DND-41 (cell line): ENCODE measurements at regions not wholly inside any gene's neighbourhood (a gene's known extent, or its start where the extent isn't known, plus 50 kb on each side); places are given as distances from the start of the nearest gene placed in this dataset.

Experiments used
- EZH2 ChIP-seq: IDR thresholded peaks from 3 replicates; pipeline ENCODE4 v1.6.1; 2012; ENCODE audit warnings: borderline replicate concordance, low read depth, mild to moderate bottlenecking, moderate library complexity, low read length, inconsistent platforms; ENCODE audit not compliant: severe bottlenecking
- TF ChIP-seq, protein P1 (sequence below): IDR thresholded peaks from 2 replicates; pipeline ENCODE4 v1.5.1; 2012; ENCODE audit warnings: borderline replicate concordance, low read length, moderate library complexity, mild to moderate bottlenecking; ENCODE audit not compliant: poor library complexity, severe bottlenecking; ENCODE audit errors: extremely low read depth

- TF ChIP-seq, protein P1, sequence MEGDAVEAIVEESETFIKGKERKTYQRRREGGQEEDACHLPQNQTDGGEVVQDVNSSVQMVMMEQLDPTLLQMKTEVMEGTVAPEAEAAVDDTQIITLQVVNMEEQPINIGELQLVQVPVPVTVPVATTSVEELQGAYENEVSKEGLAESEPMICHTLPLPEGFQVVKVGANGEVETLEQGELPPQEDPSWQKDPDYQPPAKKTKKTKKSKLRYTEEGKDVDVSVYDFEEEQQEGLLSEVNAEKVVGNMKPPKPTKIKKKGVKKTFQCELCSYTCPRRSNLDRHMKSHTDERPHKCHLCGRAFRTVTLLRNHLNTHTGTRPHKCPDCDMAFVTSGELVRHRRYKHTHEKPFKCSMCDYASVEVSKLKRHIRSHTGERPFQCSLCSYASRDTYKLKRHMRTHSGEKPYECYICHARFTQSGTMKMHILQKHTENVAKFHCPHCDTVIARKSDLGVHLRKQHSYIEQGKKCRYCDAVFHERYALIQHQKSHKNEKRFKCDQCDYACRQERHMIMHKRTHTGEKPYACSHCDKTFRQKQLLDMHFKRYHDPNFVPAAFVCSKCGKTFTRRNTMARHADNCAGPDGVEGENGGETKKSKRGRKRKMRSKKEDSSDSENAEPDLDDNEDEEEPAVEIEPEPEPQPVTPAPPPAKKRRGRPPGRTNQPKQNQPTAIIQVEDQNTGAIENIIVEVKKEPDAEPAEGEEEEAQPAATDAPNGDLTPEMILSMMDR, result peak; percentile 30
- no peak for TF ChIP-seq EZH2
These were observed 560.5 kb upstream of the PABPC4L start for GRCh38 chr4:134762053-134762452.
